ENCODE measurements at regions not wholly inside any gene's neighbourhood (a gene's known extent, or its start where the extent isn't known, plus 50 kb on each side); places are given as distances from the start of the nearest gene placed in this dataset.
"Not testable (repeated sequence)": the region's sequence is repeated elsewhere in the genome, so short reads cannot be mapped to it uniquely, and the experiment has no call there.

GRCh38 chr4:110850461-110851442 lies 227.9 kb upstream of the PITX2 start:
- no peak for DNase-seq

- no peak for DNase-seq
Measured at GRCh38 chr4:110851989-110852388, 229.1 kb upstream of the PITX2 start.

GRCh38 chr4:110852793-110853192 lies 229.9 kb upstream of the PITX2 start:
- no peak for DNase-seq

- DNase-seq = no peak
Measured at GRCh38 chr4:110853242-110853641, 230.4 kb upstream of the PITX2 start.

- DNase-seq = no peak
Measured at GRCh38 chr4:110854021-110854678, 231.3 kb upstream of the PITX2 start.

GRCh38 chr4:110860125-110860524 lies 237.2 kb upstream of the PITX2 start:
- DNase-seq = no peak

- no peak for DNase-seq
Measured at GRCh38 chr4:110860901-110861300, 238.0 kb upstream of the PITX2 start.

GRCh38 chr4:110865611-110866259 lies 242.9 kb upstream of the PITX2 start:
- DNase-seq = no peak

GRCh38 chr4:110867251-110867960 lies 244.5 kb upstream of the PITX2 start:
- DNase-seq = no peak

GRCh38 chr4:110867981-110868720 lies 245.3 kb upstream of the PITX2 start:
- no peak for DNase-seq

- DNase-seq = no peak
Measured at GRCh38 chr4:110869114-110869513, 246.2 kb upstream of the PITX2 start.

GRCh38 chr4:110869862-110870572 lies 247.1 kb upstream of the PITX2 start:
- peak; percentile 41 for DNase-seq

- not testable (repeated sequence) for DNase-seq
Measured at GRCh38 chr4:110876214-110876613, 253.3 kb upstream of the PITX2 start.

GRCh38 chr4:110876866-110877265 lies 254.0 kb upstream of the PITX2 start:
- DNase-seq = no peak

GRCh38 chr4:110877778-110878370 lies 255.0 kb upstream of the PITX2 start:
- DNase-seq = no peak

- DNase-seq = no peak
Measured at GRCh38 chr4:110878413-110878812, 255.5 kb upstream of the PITX2 start.

GRCh38 chr4:110878956-110879355 lies 256.1 kb upstream of the PITX2 start:
- DNase-seq = no peak

GRCh38 chr4:110886270-110886669 lies 263.4 kb upstream of the PITX2 start:
- no peak for DNase-seq

- DNase-seq = no peak
Measured at GRCh38 chr4:110886856-110887255, 264.0 kb upstream of the PITX2 start.

GRCh38 chr4:110897784-110898183 lies 274.9 kb upstream of the PITX2 start:
- no peak for DNase-seq

GRCh38 chr4:110898290-110898689 lies 275.4 kb upstream of the PITX2 start:
- DNase-seq = no peak

Data from DMS153 (cell line).